LNCaP clone FGC (cell line): ENCODE measurements at regions not wholly inside any gene's neighbourhood (a gene's known extent, or its start where the extent isn't known, plus 50 kb on each side); places are given as distances from the start of the nearest gene placed in this dataset.

Source experiments
- DNase-seq: peaks from one replicate; pipeline ENCODE4 v3.0.0-alpha.2; 2011; ENCODE audit warnings: low read depth
- H3K4me3 ChIP-seq: 2 replicates; pipeline ENCODE4 v1.5.1; 2011; ENCODE audit warnings: mild to moderate bottlenecking, low read depth, low read length, control low read depth
- CTCF ChIP-seq: IDR thresholded peaks from 2 replicates; pipeline ENCODE4 v1.5.1; 2012; ENCODE audit warnings: mild to moderate bottlenecking; ENCODE audit not compliant: control insufficient read depth, insufficient read depth; ENCODE audit errors: extremely low read depth

DNA sequence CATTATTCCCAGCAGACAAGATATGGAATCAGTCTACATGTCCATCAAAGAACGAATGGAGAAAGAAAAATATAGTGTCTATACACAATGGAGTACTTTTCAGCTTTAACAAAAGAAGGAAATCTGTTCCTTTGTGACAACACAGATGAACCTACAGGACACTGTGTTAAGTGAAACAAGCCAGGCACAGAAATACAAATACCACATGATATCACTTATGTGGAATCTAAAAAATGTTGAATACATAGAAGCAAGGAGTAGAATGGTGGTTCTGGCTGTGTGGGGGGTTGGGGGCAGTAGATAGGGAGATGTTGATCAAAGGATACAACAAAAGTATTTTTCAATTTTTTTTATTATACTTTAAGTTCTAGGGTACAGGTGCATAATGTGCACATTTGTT is 347.7 kb upstream of the MAP2 start:
- H3K4me3 ChIP-seq: no peak overlapping the region
- no peak for TF ChIP-seq CTCF
- no peak for DNase-seq

DNA sequence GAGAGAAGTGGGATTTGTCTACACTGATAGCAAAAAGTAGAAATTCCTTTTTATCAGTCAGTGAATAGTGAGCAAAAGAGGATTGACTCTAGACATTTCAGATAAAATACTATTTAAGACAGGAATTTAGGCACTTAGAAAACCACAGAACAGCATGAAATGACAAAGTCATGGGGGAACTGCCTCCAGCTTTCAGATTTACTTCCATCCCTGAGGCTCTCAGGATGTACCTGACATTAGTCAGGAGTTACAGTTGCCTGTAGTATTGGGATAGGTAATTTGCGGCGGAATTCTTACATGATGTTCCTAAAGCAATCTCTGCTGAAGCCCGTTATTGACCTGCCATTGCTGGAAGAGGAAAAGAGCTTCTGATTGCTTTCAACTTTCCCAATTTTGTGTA is 337.1 kb upstream of the MAP2 start:
- H3K4me3 ChIP-seq: no peak overlapping the region
- TF ChIP-seq CTCF: no peak
- no peak for DNase-seq

- no peak for TF ChIP-seq CTCF
- DNase-seq: no peak
- no peak overlapping the region for H3K4me3 ChIP-seq
Observed at GRCh38 chr2:209091056-209091455, 332.8 kb upstream of the MAP2 start.

- no peak for DNase-seq
- TF ChIP-seq CTCF: no peak
- no peak overlapping the region for H3K4me3 ChIP-seq
Observed at GRCh38 chr2:209094221-209094620, 329.6 kb upstream of the MAP2 start.

GRCh38 chr2:209095432-209095831 is 328.4 kb upstream of the MAP2 start:
- no peak for TF ChIP-seq CTCF
- H3K4me3 ChIP-seq: no peak overlapping the region
- DNase-seq: no peak

GRCh38 chr2:209097168-209097567 is 326.7 kb upstream of the MAP2 start:
- no peak for DNase-seq
- no peak for TF ChIP-seq CTCF
- no peak overlapping the region for H3K4me3 ChIP-seq

GRCh38 chr2:209102319-209102718 is 321.5 kb upstream of the MAP2 start:
- H3K4me3 ChIP-seq: no peak overlapping the region
- no peak for TF ChIP-seq CTCF
- DNase-seq: no peak
